Lung (tissue), 11 donors: ENCODE measurements at regions not wholly inside any gene's neighbourhood (a gene's known extent, or its start where the extent isn't known, plus 50 kb on each side); places are given as distances from the start of the nearest gene placed in this dataset.

Experiments
- ATAC-seq: fragments of 200-7000 bp; cut with Tn5 transposase; one replicate; pipeline ENCODE4 v1.9.1; 2020; ENCODE audit warnings: moderate number of reproducible peaks; ENCODE audit not compliant: insufficient read depth, low FRiP score
- DNase-seq, 3 donors: peaks; one replicate each; pipeline ENCODE4 v3.0.0-alpha.2; 2013 to 2017
- H3K27ac ChIP-seq, 2 donors: one replicate each; pipeline ENCODE4 v1.5.1; 2013; ENCODE audit warnings: mild to moderate bottlenecking in 2 of 2, moderate library complexity in 2 of 2, control low read depth in 1 of 2, inconsistent platforms in 1 of 2, low read depth in 1 of 2, low read length in 1 of 2
- H3K27me3 ChIP-seq, 3 donors: one replicate each; pipeline ENCODE4 v1.5.1; 2013; ENCODE audit warnings: low read length in 2 of 3; ENCODE audit not compliant: control insufficient read depth in 3 of 3, insufficient read depth in 3 of 3
- H3K36me3 ChIP-seq, 4 donors: one replicate each; pipeline ENCODE4 v1.5.1; 2013; ENCODE audit warnings: low read length in 4 of 4, mild to moderate bottlenecking in 1 of 4, moderate library complexity in 1 of 4; ENCODE audit not compliant: control insufficient read depth in 4 of 4, insufficient read depth in 4 of 4
- H3K4me1 ChIP-seq, 5 donors: one replicate each; pipeline ENCODE4 v1.5.1; 2013; ENCODE audit warnings: low read length in 5 of 5, mild to moderate bottlenecking in 2 of 5, moderate library complexity in 1 of 5; ENCODE audit not compliant: control insufficient read depth in 5 of 5, insufficient read depth in 5 of 5
- H3K4me3 ChIP-seq: one replicate; pipeline ENCODE4 v1.5.1; 2013; ENCODE audit warnings: mild to moderate bottlenecking, control low read depth, moderate library complexity
- H3K9ac ChIP-seq, 2 donors: one replicate each; pipeline ENCODE4 v1.5.1; 2013; ENCODE audit warnings: low read length in 2 of 2, control low read depth in 1 of 2; ENCODE audit not compliant: insufficient read depth in 1 of 2
- H3K9me3 ChIP-seq, 4 donors: one replicate each; pipeline ENCODE4 v1.5.1; 2013; ENCODE audit warnings: low read length in 3 of 4, mild to moderate bottlenecking in 1 of 4, moderate library complexity in 1 of 4; ENCODE audit not compliant: control insufficient read depth in 4 of 4, insufficient read depth in 3 of 4
- WGBS, 2 donors: extraction: QIAGEN DNeasy Blood & Tissue Kit; methylation state at CpG; one replicate each; pipeline ENCODE4 v1.1.7; 2013; 5-methylcytosine and 5-hydroxymethylcytosine counted together
- TF ChIP-seq, protein P1 (sequence below): IDR thresholded peaks from 2 replicates; pipeline ENCODE4 v1.5.1; 2012; ENCODE audit warnings: mild to moderate bottlenecking; ENCODE audit errors: control extremely low read depth, extremely low read depth
- donor health status: control.
- donor health status: control.
- donor health status: Bipolar disorder and iron deficiency.
- donor health status: healthy.
- donor health status: DM: yes; HTN: yes; CAD: no.

- Histone ChIP-seq H3K27me3 (no peaks in the 10 kb centered on the region), H3K4me1 (no peaks in the 10 kb centered on the region), H3K9me3 (peaks cover 0 to 3% (median 0%) of the 10 kb centered on the region in 4 donors), H3K9ac (no peak overlapping the region), H3K27ac (no peak overlapping the region), H3K36me3 (no peaks in the 10 kb centered on the region), H3K4me3 (no peak overlapping the region)
- WGBS, 2 donors = 63 to 79% methylated on average over 3 of the region's 3 CpGs
- DNase-seq (no peak), ATAC-seq (no peak)
- TF ChIP-seq, protein P1, sequence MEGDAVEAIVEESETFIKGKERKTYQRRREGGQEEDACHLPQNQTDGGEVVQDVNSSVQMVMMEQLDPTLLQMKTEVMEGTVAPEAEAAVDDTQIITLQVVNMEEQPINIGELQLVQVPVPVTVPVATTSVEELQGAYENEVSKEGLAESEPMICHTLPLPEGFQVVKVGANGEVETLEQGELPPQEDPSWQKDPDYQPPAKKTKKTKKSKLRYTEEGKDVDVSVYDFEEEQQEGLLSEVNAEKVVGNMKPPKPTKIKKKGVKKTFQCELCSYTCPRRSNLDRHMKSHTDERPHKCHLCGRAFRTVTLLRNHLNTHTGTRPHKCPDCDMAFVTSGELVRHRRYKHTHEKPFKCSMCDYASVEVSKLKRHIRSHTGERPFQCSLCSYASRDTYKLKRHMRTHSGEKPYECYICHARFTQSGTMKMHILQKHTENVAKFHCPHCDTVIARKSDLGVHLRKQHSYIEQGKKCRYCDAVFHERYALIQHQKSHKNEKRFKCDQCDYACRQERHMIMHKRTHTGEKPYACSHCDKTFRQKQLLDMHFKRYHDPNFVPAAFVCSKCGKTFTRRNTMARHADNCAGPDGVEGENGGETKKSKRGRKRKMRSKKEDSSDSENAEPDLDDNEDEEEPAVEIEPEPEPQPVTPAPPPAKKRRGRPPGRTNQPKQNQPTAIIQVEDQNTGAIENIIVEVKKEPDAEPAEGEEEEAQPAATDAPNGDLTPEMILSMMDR = no peak
Observed at GRCh38 chr14:36245223-36245622, 68.7 kb upstream of the PTCSC3 start.

DNA sequence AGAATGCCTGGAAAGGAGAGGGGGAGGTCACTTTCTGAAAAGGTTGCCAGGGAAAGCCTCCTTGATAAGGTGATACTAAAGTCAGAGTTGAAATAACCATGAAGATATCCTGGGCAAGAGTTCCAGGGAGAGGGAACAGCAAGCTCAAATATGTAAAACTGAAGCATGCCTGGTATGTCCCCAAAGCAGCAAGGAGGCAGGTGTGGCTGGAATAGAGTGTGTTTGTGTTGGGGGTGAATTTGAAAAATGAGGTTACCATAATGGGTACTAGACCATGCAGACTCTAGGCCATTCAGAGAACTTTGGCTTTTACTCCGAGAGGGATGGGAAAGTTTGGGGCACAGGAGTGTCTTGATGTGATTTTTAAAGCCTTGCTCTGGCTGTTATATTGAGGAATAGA is 66.7 kb upstream of the PTCSC3 start:
- DNase-seq (no peak), ATAC-seq (no peak)
- H3K27me3 ChIP-seq = no peaks in the 10 kb centered on the region
- peaks cover 0 to 3% (median 0%) of the 10 kb centered on the region in 4 donors for H3K9me3 ChIP-seq
- no peaks in the 10 kb centered on the region for H3K4me1 ChIP-seq
- WGBS, 2 donors = 67 to 81% methylated on average over 1 of the region's 1 CpG
- no peak overlapping the region for H3K9ac ChIP-seq
- H3K27ac ChIP-seq = peak overlapping the region in 1 of 2 donors; percentile 6
- TF ChIP-seq, protein P1 = no peak
- no peak overlapping the region for H3K4me3 ChIP-seq
- no peaks in the 10 kb centered on the region for H3K36me3 ChIP-seq

- ATAC-seq = no peak
- no peak overlapping the region for H3K27ac ChIP-seq
- WGBS, 2 donors = 66 to 87% methylated on average over 3 of the region's 3 CpGs
Observed at GRCh38 chr14:36241183-36241582, 64.7 kb upstream of the PTCSC3 start.

More at GRCh38 chr14:36241183-36241582, 64.7 kb upstream of the PTCSC3 start:
- no peak overlapping the region for H3K4me3 ChIP-seq
- DNase-seq = no peak
- H3K27me3 ChIP-seq = no peaks in the 10 kb centered on the region
- TF ChIP-seq, protein P1 = no peak
- no peak overlapping the region for H3K9ac ChIP-seq
- H3K36me3 ChIP-seq = no peaks in the 10 kb centered on the region
- peaks cover 0 to 3% (median 0%) of the 10 kb centered on the region in 4 donors for H3K9me3 ChIP-seq
- no peaks in the 10 kb centered on the region for H3K4me1 ChIP-seq
